ENCODE measurements at regions not wholly inside any gene's neighbourhood (a gene's known extent, or its start where the extent isn't known, plus 50 kb on each side); places are given as distances from the start of the nearest gene placed in this dataset.

GRCh38 chr1:219858980-219859379, 69.4 kb downstream of the SLC30A10 start:
- no peak for TF ChIP-seq YY1 (IDR thresholded peaks at IDR 0.05; ENCODE audit: low read depth)
- no peak for TF ChIP-seq FOXM1 (IDR thresholded peaks at IDR 0.05; ENCODE audit: borderline replicate concordance, low read depth)
- no peak for TF ChIP-seq ZBTB7A (IDR thresholded peaks at IDR 0.05; ENCODE audit: low read depth)
- TF ChIP-seq, protein P1, sequence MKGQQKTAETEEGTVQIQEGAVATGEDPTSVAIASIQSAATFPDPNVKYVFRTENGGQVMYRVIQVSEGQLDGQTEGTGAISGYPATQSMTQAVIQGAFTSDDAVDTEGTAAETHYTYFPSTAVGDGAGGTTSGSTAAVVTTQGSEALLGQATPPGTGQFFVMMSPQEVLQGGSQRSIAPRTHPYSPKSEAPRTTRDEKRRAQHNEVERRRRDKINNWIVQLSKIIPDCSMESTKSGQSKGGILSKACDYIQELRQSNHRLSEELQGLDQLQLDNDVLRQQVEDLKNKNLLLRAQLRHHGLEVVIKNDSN (IDR thresholded peaks at IDR 0.05), result no peak
- TF ChIP-seq, protein P2, sequence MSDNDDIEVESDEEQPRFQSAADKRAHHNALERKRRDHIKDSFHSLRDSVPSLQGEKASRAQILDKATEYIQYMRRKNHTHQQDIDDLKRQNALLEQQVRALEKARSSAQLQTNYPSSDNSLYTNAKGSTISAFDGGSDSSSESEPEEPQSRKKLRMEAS (IDR thresholded peaks at IDR 0.05), result no peak
- TF ChIP-seq EP300 (IDR thresholded peaks at IDR 0.05; ENCODE audit: borderline replicate concordance), result no peak
- TF ChIP-seq RAD21 (IDR thresholded peaks at IDR 0.05; ENCODE audit: low read depth), result no peak
